ENCODE measurements at regions not wholly inside any gene's neighbourhood (a gene's known extent, or its start where the extent isn't known, plus 50 kb on each side); places are given as distances from the start of the nearest gene placed in this dataset.

- TF ChIP-seq CTCF (CRISPR knock-in tag; IDR thresholded peaks at IDR 0.05) = no peak
- no peak for TF ChIP-seq ATF3 (CRISPR knock-in tag; IDR thresholded peaks at IDR 0.05)
- no peak for TF ChIP-seq EHMT2 (IDR thresholded peaks at IDR 0.05; ENCODE audit: borderline replicate concordance, low read depth, low read length)
- TF ChIP-seq POLR2AphosphoS5 (IDR thresholded peaks at IDR 0.05; ENCODE audit: low read depth, low read length) = no peak
- TF ChIP-seq TCF12 (IDR thresholded peaks at IDR 0.05) = no peak
- no peak for TF ChIP-seq TCF12 (CRISPR knock-in tag; IDR thresholded peaks at IDR 0.05)
- no peak for TF ChIP-seq NCOA1 (CRISPR knock-in tag; IDR thresholded peaks at IDR 0.05)
- TF ChIP-seq ZHX1 (CRISPR knock-in tag; IDR thresholded peaks at IDR 0.05; ENCODE audit: low read depth) = no peak
- TF ChIP-seq ZNF263 (CRISPR knock-in tag; IDR thresholded peaks at IDR 0.05) = no peak
- TF ChIP-seq ZNF891 (CRISPR knock-in tag; IDR thresholded peaks at IDR 0.05) = no peak
- no peak for TF ChIP-seq ATF2 (CRISPR knock-in tag; IDR thresholded peaks at IDR 0.05)
- no peak for TF ChIP-seq POLR2A (IDR thresholded peaks at IDR 0.05; ENCODE audit: insufficient read depth in 1 of 2, low read depth in 2 of 2, low read length in 2 of 2)
- no peak for TF ChIP-seq TEAD2 (CRISPR knock-in tag; IDR thresholded peaks at IDR 0.05)
These were observed 1349.4 kb downstream of the FSCB start for GRCh38 chr14:43157661-43158060.
